Activated CD4-positive, alpha-beta T cell treated with anti-CD3 and anti-CD28 coated beads for 48 hours (primary cell): ENCODE measurements at regions not wholly inside any gene's neighbourhood (a gene's known extent, or its start where the extent isn't known, plus 50 kb on each side); places are given as distances from the start of the nearest gene placed in this dataset.
"Not testable (repeated sequence)": the region's sequence is repeated elsewhere in the genome, so short reads cannot be mapped to it uniquely, and the experiment has no call there.

Source experiments
- DNase-seq: peaks from one replicate; pipeline ENCODE4 v3.0.0-alpha.2; 2020

GRCh38 chr3:5035113-5035512 lies 55.9 kb downstream of the BHLHE40 start:
- DNase-seq: no peak

GRCh38 chr3:5035692-5036391 lies 56.6 kb downstream of the BHLHE40 start:
- no peak for DNase-seq

GRCh38 chr3:5036392-5036766 lies 57.1 kb downstream of the BHLHE40 start:
- DNase-seq: no peak

- DNase-seq: no peak
Measured at GRCh38 chr3:5036858-5037257, 57.6 kb downstream of the BHLHE40 start.

GRCh38 chr3:5039585-5039984 lies 60.3 kb downstream of the BHLHE40 start:
- DNase-seq: no peak

- no peak for DNase-seq
Measured at GRCh38 chr3:5041315-5041714, 62.1 kb downstream of the BHLHE40 start.

GRCh38 chr3:5045961-5046360 lies 66.7 kb downstream of the BHLHE40 start:
- DNase-seq: no peak

- DNase-seq: no peak
Measured at GRCh38 chr3:5047764-5048419, 68.7 kb downstream of the BHLHE40 start.

- DNase-seq: no peak
Measured at GRCh38 chr3:5051772-5052171, 70.3 kb upstream of the ARL8B start.

GRCh38 chr3:5052247-5052646 lies 69.8 kb upstream of the ARL8B start:
- DNase-seq: no peak

GRCh38 chr3:5053021-5053831 lies 68.9 kb upstream of the ARL8B start:
- no peak for DNase-seq

- no peak for DNase-seq
Measured at GRCh38 chr3:5054098-5054497, 68.0 kb upstream of the ARL8B start.

- DNase-seq: not testable (repeated sequence)
Measured at GRCh38 chr3:5054579-5054978, 67.5 kb upstream of the ARL8B start.

GRCh38 chr3:5055357-5056110 lies 66.6 kb upstream of the ARL8B start:
- DNase-seq: no peak

GRCh38 chr3:5056111-5056391 lies 66.0 kb upstream of the ARL8B start:
- DNase-seq: no peak

GRCh38 chr3:5057272-5057671 lies 64.8 kb upstream of the ARL8B start:
- no peak for DNase-seq

GRCh38 chr3:5057857-5058324 lies 64.2 kb upstream of the ARL8B start:
- peak; percentile 84 for DNase-seq

- no peak for DNase-seq
Measured at GRCh38 chr3:5058471-5058951, 63.6 kb upstream of the ARL8B start.

GRCh38 chr3:5059782-5060181 lies 62.3 kb upstream of the ARL8B start:
- DNase-seq: no peak

- DNase-seq: no peak
Measured at GRCh38 chr3:5061218-5061569, 60.9 kb upstream of the ARL8B start.

GRCh38 chr3:5063724-5064123 lies 58.4 kb upstream of the ARL8B start:
- no peak for DNase-seq

GRCh38 chr3:5068531-5069050 lies 53.5 kb upstream of the ARL8B start:
- DNase-seq: no peak

- no peak for DNase-seq
Measured at GRCh38 chr3:5069627-5070026, 52.5 kb upstream of the ARL8B start.
